Hematopoietic multipotent progenitor cell treated with erythropoietin and hydrocortisone succinate and interleukin-3 and kit ligand, for 15 days (in vitro differentiated cells): ENCODE measurements at regions not wholly inside any gene's neighbourhood (a gene's known extent, or its start where the extent isn't known, plus 50 kb on each side); places are given as distances from the start of the nearest gene placed in this dataset.
"Not testable (repeated sequence)": the region's sequence is repeated elsewhere in the genome, so short reads cannot be mapped to it uniquely, and the experiment has no call there.

Experiments
- DNase-seq: peaks from one replicate; pipeline ENCODE4 v3.0.0-alpha.2; 2015; ENCODE audit warnings: low spot score

DNA sequence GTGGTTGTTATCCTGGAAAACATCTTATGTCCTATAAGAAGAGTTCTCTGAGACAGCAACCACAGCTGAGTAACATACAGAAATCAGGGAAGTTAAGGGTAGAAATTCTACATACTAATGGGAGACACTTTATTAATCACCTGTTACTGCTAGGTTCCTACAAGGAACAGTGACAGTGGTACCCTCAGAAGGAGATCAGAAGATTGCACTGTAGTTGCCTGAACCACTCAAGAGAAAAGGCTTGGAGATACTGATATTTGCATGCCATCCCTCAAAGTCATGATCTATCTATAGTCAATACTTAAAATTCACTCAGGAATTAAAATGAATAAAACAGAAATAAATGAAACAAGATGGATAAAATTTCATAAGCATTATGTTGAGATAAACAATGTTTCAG is 136.0 kb downstream of the LMLN start:
- DNase-seq: no peak

- DNase-seq: no peak
These were observed 137.0 kb downstream of the LMLN start for GRCh38 chr3:198097048-198097447.

DNA sequence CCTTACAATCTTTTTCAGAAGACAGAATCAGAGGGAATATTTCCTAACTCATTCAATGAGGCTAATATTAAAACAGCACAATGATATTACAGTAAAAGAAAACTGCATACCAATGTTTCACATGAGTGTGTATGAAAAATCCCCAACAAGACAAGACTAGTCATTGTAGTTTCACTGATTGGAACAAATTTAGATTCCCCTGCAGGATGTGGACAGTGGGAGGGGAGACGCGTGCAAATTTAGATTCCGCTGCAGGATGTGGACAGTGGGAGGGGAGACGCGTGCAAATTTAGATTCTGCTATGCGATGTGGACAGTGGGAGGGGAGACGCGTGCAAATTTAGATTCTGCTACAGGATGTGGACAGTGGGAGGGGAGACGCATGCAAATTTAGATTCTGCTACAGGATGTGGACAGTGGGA is 138.7 kb downstream of the LMLN start:
- not testable (repeated sequence) for DNase-seq

DNA sequence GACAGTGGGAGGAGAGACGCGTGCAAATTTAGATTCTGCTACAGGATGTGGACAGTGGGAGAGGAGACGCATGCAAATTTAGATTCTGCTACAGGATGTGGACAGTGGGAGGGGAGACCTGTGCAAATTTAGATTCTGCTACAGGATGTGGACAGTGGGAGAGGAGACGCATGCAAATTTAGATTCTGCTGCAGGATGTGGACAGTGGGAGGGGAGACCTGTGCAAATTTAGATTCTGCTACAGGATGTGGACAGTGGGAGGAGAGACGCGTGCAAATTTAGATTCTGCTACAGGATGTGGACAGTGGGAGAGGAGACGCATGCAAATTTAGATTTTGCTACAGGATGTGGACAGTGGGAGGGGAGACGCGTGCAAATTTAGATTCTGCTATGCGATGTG is 143.1 kb downstream of the LMLN start:
- not testable (repeated sequence) for DNase-seq

DNA sequence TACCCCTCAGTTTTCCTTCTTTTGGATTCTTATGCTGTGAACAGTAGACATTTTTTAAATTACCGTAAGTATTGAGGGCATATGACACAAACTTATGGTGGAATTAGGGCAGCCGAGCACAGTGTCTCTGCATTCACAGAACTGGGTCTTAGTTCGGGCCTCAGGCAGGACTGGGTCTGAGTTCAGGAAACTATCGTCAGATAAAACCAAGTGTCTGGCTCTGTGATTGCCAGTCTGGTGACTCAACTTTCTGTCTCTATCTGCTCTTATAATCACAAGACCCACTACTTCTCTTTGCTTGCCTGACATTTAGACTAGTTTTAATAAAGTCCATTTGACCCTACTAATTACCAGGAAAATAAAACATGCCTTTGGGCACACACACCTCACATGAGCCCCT is 146.2 kb downstream of the LMLN start:
- no peak for DNase-seq

GRCh38 chr3:198107840-198108734 is 148.1 kb downstream of the LMLN start:
- no peak for DNase-seq

DNA sequence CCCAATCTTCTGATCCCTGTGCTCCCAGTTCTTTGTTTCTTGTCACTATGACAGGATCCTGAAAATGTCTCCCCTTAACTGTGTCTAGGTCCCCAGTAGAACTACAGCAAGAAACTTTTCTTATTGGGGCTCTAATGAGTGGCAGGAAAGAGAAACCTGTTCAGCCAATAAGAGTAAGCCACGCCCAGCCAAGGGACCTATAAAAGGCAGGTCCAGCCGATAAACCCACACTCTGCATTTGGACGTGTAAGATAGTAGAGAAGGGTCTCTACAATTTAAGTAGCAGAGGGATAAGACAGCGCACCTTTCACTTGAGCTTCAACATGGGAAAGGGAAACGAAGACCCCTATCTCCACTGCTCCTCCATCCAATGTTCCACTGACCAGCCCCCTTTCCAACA is 149.9 kb downstream of the LMLN start:
- no peak for DNase-seq

- no peak for DNase-seq
These were observed 152.0 kb downstream of the LMLN start for GRCh38 chr3:198112031-198112430.

GRCh38 chr3:198113206-198114053 is 153.4 kb downstream of the LMLN start:
- DNase-seq: no peak

DNA sequence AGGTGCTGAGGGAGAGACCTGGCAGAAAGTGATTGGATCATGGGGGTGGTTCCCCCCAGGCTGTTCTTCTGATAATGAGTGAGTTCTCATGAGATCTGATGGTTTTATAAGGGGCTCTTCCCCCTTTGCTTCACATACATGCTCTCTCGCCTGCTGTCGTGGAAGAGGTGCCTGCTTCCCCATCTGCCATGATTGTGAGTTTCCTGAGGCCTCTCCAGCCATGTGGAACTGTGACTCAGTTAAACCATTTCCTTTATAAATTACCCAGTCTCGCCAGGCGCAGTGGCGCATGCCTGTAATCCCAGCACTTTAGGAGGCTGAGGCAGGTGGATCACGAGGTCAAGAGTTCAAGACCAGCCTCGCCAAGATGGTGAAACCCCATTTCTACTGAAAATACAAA is 154.5 kb downstream of the LMLN start:
- DNase-seq: not testable (repeated sequence)

GRCh38 chr3:198122184-198122583 is 162.2 kb downstream of the LMLN start:
- not testable (repeated sequence) for DNase-seq

- DNase-seq: not testable (repeated sequence)
These were observed 177.2 kb downstream of the LMLN start for GRCh38 chr3:198137038-198137835.

DNA sequence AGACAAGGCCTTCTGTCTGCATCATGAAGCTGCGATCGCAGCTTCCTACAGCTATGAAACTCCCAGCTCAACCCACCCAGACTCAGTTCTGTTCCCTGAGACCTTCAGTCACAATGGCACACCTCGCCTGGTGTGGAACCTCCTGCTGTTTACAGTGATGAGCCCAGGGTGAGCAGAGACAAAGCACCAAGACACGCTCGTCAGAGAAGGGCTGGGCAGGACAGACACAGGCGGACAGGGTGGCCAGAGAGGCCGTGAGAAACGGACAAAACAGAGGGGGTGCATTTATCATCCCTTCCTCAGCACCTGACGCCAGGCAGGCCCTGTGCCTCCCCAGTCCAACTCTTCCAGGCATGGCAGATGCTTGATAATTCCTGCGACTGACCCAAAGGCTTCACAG is 178.2 kb downstream of the LMLN start:
- DNase-seq: not testable (repeated sequence)

- not testable (repeated sequence) for DNase-seq
These were observed 179.0 kb downstream of the LMLN start for GRCh38 chr3:198139037-198139436.

- not testable (repeated sequence) for DNase-seq
These were observed 179.6 kb downstream of the LMLN start for GRCh38 chr3:198139513-198140167.

- DNase-seq: not testable (repeated sequence)
These were observed 183.5 kb downstream of the LMLN start for GRCh38 chr3:198143300-198144137.

DNA sequence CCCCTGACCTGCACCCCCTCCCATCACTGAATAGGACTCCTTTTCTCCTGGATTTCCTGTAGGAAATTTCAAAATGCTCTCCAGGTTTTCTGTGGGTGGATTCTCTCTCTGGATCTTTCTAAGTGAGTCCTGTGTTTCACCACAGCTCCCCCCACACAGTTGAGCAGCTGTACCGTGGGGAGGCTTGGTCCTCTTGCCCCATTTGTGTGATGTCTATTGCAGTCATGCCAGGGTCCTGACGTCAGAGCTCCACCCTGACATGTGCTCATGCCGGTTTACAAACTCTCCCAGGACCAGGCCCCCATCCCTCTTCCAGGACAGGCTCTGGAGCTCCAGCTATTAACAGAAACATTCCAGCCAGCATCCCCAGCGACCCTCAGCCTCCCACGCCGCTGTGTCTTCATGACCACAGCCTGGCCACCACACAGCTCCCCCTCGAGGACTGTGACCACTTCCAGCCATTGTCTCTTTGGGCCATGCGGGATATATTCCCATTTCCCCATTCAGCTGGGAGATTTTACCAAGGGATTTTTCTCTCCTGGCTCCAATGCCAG is 185.3 kb downstream of the LMLN start:
- DNase-seq: not testable (repeated sequence)

- not testable (repeated sequence) for DNase-seq
These were observed 186.1 kb downstream of the LMLN start for GRCh38 chr3:198146070-198146469.

- DNase-seq: not testable (repeated sequence)
These were observed 186.6 kb downstream of the LMLN start for GRCh38 chr3:198146559-198147164.

- DNase-seq: not testable (repeated sequence)
These were observed 187.2 kb downstream of the LMLN start for GRCh38 chr3:198147213-198147612.
